Smooth muscle cell (in vitro differentiated cells): ENCODE measurements at regions not wholly inside any gene's neighbourhood (a gene's known extent, or its start where the extent isn't known, plus 50 kb on each side); places are given as distances from the start of the nearest gene placed in this dataset.

Experiments
- DNase-seq: peaks from one replicate; lab custom pipeline; 2025; ENCODE audit not compliant: unreplicated experiment; lab: John Stamatoyannopoulos, UW
- H2AFZ ChIP-seq: fragments of 200-600 bp; sonication (generic); 2 replicates; pipeline ENCODE4 v1.6.0; 2016; ENCODE audit warnings: antibody characterized with exemption, low read depth, mild to moderate bottlenecking
- H3F3A ChIP-seq: fragments of 200-600 bp; sonication (generic); 2 replicates; pipeline ENCODE4 v1.6.0; 2017; ENCODE audit warnings: antibody characterized with exemption, low read depth
- H3K27ac ChIP-seq: fragments of 200-600 bp; sonication (generic); 2 replicates; pipeline ENCODE4 v1.5.1; 2016; ENCODE audit warnings: low read depth, mild to moderate bottlenecking
- H3K27me3 ChIP-seq: fragments of 200-600 bp; sonication (generic); 2 replicates; pipeline ENCODE4 v1.6.1; 2016; ENCODE audit warnings: low read depth, mild to moderate bottlenecking
- H3K36me3 ChIP-seq: fragments of 200-600 bp; sonication (generic); 2 replicates; pipeline ENCODE4 v1.5.1; 2016; ENCODE audit warnings: low read depth
- H3K4me1 ChIP-seq: fragments of 200-600 bp; sonication (generic); 2 replicates; pipeline ENCODE4 v1.5.1; 2016; ENCODE audit warnings: low read depth
- H3K4me2 ChIP-seq: fragments of 200-600 bp; sonication (generic); 2 replicates; pipeline ENCODE4 v1.6.0; 2016; ENCODE audit warnings: mild to moderate bottlenecking
- H3K4me3 ChIP-seq: fragments of 200-600 bp; sonication (generic); 2 replicates; pipeline ENCODE4 v1.5.1; 2016; ENCODE audit warnings: mild to moderate bottlenecking
- H3K79me2 ChIP-seq: fragments of 200-600 bp; sonication (generic); 2 replicates; pipeline ENCODE4 v1.6.0; 2016; ENCODE audit warnings: low read depth, mild to moderate bottlenecking
- H3K9ac ChIP-seq: fragments of 200-600 bp; sonication (generic); 2 replicates; pipeline ENCODE4 v1.6.0; 2016; ENCODE audit warnings: low read depth
- H3K9me3 ChIP-seq: fragments of 200-600 bp; sonication (generic); replicated peaks from 2 replicates; pipeline ENCODE4 v1.5.1; 2016; ENCODE audit warnings: low read depth
- H4K20me1 ChIP-seq: fragments of 200-600 bp; sonication (generic); 2 replicates; pipeline ENCODE4 v1.6.0; 2016; ENCODE audit warnings: low read depth
- WGBS: methylation state at CpG from one replicate; pipeline ENCODE4 v1.1.7; 2016; ENCODE audit warnings: low lambda C conversion rate; 5-methylcytosine and 5-hydroxymethylcytosine counted together
- TF ChIP-seq, protein P1 (sequence below): fragments of 200-600 bp; sonication (generic); IDR thresholded peaks from 2 replicates; pipeline ENCODE4 v1.5.1; 2017; ENCODE audit warnings: borderline replicate concordance, mild to moderate bottlenecking, antibody characterized with exemption; ENCODE audit not compliant: insufficient read depth, poor library complexity, severe bottlenecking

DNA sequence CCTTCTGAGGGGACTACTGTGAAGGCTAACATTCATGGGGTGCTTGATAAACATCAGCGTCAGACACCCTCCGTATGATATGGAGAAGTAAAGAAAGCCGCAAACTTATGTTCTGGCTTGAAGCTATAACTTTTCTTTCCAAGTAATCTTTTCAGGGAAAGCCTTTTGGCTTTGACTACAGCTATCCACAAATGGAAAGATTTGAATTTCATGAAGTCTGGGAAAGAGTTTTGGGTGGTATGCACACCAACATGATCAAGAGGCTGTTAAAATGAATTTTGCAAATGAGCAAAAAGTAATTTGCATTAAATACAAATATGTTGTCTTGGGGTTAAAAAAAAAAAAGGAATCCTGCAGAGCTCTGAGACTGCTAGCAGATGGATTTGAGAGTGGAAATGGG, 114.8 kb upstream of the LIMCH1 start:
- no peak overlapping the region for H3K4me2 ChIP-seq
- H2AFZ ChIP-seq, result no peak overlapping the region
- H3K79me2 ChIP-seq, result no peaks in the 10 kb centered on the region
- no peak overlapping the region for H3K4me3 ChIP-seq
- H3K9me3 ChIP-seq, result no peaks in the 10 kb centered on the region
- WGBS, result 96% methylated on average over 3 of the region's 3 CpGs
- no peak overlapping the region for H3K27ac ChIP-seq
- no peaks in the 10 kb centered on the region for H3F3A ChIP-seq
- DNase-seq, result no peak
- peaks cover 30% of the 10 kb centered on the region for H3K27me3 ChIP-seq
- no peak overlapping the region for H3K9ac ChIP-seq
- TF ChIP-seq, protein P1, sequence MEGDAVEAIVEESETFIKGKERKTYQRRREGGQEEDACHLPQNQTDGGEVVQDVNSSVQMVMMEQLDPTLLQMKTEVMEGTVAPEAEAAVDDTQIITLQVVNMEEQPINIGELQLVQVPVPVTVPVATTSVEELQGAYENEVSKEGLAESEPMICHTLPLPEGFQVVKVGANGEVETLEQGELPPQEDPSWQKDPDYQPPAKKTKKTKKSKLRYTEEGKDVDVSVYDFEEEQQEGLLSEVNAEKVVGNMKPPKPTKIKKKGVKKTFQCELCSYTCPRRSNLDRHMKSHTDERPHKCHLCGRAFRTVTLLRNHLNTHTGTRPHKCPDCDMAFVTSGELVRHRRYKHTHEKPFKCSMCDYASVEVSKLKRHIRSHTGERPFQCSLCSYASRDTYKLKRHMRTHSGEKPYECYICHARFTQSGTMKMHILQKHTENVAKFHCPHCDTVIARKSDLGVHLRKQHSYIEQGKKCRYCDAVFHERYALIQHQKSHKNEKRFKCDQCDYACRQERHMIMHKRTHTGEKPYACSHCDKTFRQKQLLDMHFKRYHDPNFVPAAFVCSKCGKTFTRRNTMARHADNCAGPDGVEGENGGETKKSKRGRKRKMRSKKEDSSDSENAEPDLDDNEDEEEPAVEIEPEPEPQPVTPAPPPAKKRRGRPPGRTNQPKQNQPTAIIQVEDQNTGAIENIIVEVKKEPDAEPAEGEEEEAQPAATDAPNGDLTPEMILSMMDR, result no peak
- no peaks in the 10 kb centered on the region for H3K4me1 ChIP-seq
- H3K36me3 ChIP-seq, result no peaks in the 10 kb centered on the region
- H4K20me1 ChIP-seq, result no peaks in the 10 kb centered on the region

DNA sequence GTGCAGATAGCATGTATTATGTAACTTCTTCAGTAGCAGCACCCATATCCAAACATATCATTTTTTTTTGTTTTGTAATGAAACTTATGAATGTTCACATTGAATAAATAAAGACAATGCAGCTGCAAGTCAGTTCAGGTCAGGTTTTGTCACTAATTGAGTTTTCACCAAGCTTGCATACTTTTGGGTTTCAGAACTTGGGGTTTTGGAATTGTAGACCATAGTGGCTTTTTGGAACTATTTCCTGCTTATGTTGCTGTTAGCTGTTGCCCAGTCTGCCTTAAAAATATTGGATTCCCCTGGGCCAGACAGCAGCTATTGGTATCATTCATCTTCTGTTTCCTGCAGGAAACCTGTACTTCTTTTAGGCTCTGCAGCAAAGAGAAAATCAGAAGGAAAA, 113.4 kb upstream of the LIMCH1 start:
- peaks cover 7% of the 10 kb centered on the region for H3K4me1 ChIP-seq
- no peak overlapping the region for H3K4me2 ChIP-seq
- H3K36me3 ChIP-seq, result no peaks in the 10 kb centered on the region
- DNase-seq, result no peak
- no peak overlapping the region for H3K9ac ChIP-seq
- H3K4me3 ChIP-seq, result no peak overlapping the region
- peaks cover 30% of the 10 kb centered on the region for H3K27me3 ChIP-seq
- no peak overlapping the region for H3K27ac ChIP-seq
- no peaks in the 10 kb centered on the region for H3F3A ChIP-seq
- TF ChIP-seq, protein P1, result no peak
- H4K20me1 ChIP-seq, result no peaks in the 10 kb centered on the region
- H3K79me2 ChIP-seq, result no peaks in the 10 kb centered on the region
- H2AFZ ChIP-seq, result no peak overlapping the region
- H3K9me3 ChIP-seq, result no peaks in the 10 kb centered on the region

- H3K4me1 ChIP-seq, result peaks cover 7% of the 10 kb centered on the region
- TF ChIP-seq, protein P1, result no peak
- DNase-seq, result no peak
- no peak overlapping the region for H3K9ac ChIP-seq
- H3K27me3 ChIP-seq, result peaks cover 20% of the 10 kb centered on the region
- H3K9me3 ChIP-seq, result no peaks in the 10 kb centered on the region
- WGBS, result 100% methylated on average over 1 of the region's 1 CpG
- no peak overlapping the region for H3K27ac ChIP-seq
- H3K4me2 ChIP-seq, result no peak overlapping the region
- no peak overlapping the region for H2AFZ ChIP-seq
- no peaks in the 10 kb centered on the region for H3K79me2 ChIP-seq
- no peaks in the 10 kb centered on the region for H3F3A ChIP-seq
- no peak overlapping the region for H3K4me3 ChIP-seq
- no peaks in the 10 kb centered on the region for H4K20me1 ChIP-seq
- no peaks in the 10 kb centered on the region for H3K36me3 ChIP-seq
These were observed 112.3 kb upstream of the LIMCH1 start for GRCh38 chr4:41425650-41426049.

GRCh38 chr4:41426539-41426938, 111.4 kb upstream of the LIMCH1 start:
- Histone ChIP-seq H3K4me2 (no peak overlapping the region), H2AFZ (no peak overlapping the region), H3K79me2 (no peaks in the 10 kb centered on the region), H3K27ac (no peak overlapping the region), H3F3A (no peaks in the 10 kb centered on the region), H3K9me3 (no peaks in the 10 kb centered on the region), H3K27me3 (peaks cover 13% of the 10 kb centered on the region), H3K4me1 (peaks cover 7% of the 10 kb centered on the region), H3K4me3 (no peak overlapping the region), H4K20me1 (no peaks in the 10 kb centered on the region), H3K9ac (no peak overlapping the region), H3K36me3 (no peaks in the 10 kb centered on the region)
- TF ChIP-seq, protein P1, result no peak
- WGBS, result 44% methylated on average over 3 of the region's 3 CpGs
- DNase-seq, result no peak
